ENCODE measurements at regions not wholly inside any gene's neighbourhood (a gene's known extent, or its start where the extent isn't known, plus 50 kb on each side); places are given as distances from the start of the nearest gene placed in this dataset. TPM values are rescaled to one million over a fixed set of nuclear protein-coding genes. Genes with fewer than 3 reads are reported as not detected.

DNA sequence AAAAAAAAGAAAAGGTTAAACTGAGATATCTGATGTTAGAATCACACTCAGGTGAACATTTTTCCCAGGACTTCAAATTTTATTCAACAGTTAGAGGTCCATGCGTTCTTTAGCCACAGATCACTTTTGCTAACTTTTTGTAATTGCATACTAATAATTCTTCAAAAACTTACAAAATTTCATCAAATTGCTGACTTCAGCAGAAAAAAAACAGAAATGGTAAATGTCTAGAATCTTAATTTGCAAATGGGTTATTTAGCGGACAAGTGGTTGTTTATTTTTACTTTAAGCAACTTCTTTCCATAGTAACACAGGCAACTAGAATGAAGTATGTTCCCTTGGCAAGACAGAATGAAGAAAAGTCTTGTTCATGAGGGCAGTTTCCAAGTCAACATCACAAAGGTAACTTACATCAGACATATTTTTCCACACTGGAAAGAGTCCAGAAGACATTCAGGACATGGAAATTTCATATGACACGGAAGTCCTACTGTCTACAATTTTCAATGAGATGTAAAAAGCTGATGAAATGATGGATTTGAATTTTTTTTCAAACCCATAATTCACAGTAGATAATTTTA lies 62.5 kb upstream of the SOX5 start:
- H2AFZ ChIP-seq (ENCODE audit: low read length) = no peak overlapping the region
- no peak for FAIRE-seq
- no peak for TF ChIP-seq MEIS2 (CRISPR knock-in tag; IDR thresholded peaks at IDR 0.05)
- peak; percentile 97 to 99 for TF ChIP-seq MAFK (conservative IDR thresholded peaks at IDR 0.05 in 1 of 2, IDR thresholded peaks at IDR 0.05 in 1 of 2; ENCODE audit: low read length in 2 of 2)
- TF ChIP-seq MAFF (IDR thresholded peaks at IDR 0.05; ENCODE audit: low read depth, low read length) = peak; percentile 98

DNA sequence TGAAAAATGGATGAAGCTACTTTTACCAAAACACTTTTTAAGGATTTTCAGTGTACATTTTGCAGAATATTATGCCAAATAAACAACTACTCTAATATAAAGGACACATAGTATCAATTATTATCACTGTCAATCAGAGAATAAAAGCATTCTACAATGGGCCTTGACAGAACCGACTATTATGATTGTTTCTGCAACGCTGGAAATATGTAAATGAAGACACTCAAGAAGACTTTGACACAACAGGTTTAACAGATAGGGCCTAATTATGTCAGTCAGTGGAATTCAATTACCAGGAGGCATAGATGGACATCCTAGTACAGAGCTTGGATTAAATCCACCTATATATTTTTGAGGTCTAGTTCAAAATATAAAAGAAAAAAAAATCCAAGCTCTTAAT lies 58.7 kb upstream of the SOX5 start:
- H3K9ac ChIP-seq (ENCODE audit: insufficient read depth, low read depth, low read length) = no peak overlapping the region
- no peaks in the 10 kb centered on the region for H3K9me3 ChIP-seq (ENCODE audit: low read length)
- H2AFZ ChIP-seq (ENCODE audit: low read length) = no peak overlapping the region
- in situ Hi-C loops (cut with HindIII; ENCODE audit: extremely low pct_ligation_motif_present, low pct_unique_long_range_greater_than_20kb) (loop anchor here (25.0 kb wide), 1 partner anchor 554 kb away; no protein-coding TSS in a partner anchor), intact Hi-C loops (cut with micrococcal nuclease; ENCODE audit: unreplicated experiment) (no loop called here)
- TF ChIP-seq ZNF232 (CRISPR knock-in tag; IDR thresholded peaks at IDR 0.05; ENCODE audit: borderline replicate concordance) = no peak
- 0 out of 5 replicates have a peak, but pooled peaks cover 0 to 1% of the 10 kb centered on the region in 2 experiments for H3K36me3 ChIP-seq (replicated peaks in 1 of 2; ENCODE audit: control insufficient read depth in 1 of 2, insufficient read depth in 2 of 2, low read length in 2 of 2)
- no peaks in the 10 kb centered on the region for H3K27me3 ChIP-seq (ENCODE audit: control insufficient read depth in 1 of 2, insufficient read depth in 2 of 2, low read length in 2 of 2)
- H3K27ac ChIP-seq (ENCODE audit: extremely low read length, insufficient read depth, low read length) = no peak overlapping the region
- H3K4me2 ChIP-seq (ENCODE audit: low read depth, low read length) = no peak overlapping the region
- BruUV-seq (replicated peaks) = no TSS peak
- FAIRE-seq = no peak
- POLR2A ChIA-PET = no interaction called here
- H4K20me1 ChIP-seq (ENCODE audit: insufficient read depth, low read length) = no peaks in the 10 kb centered on the region
- peaks cover 5% of the 10 kb centered on the region; the same call in 1 of the 2 replicates for H3K4me1 ChIP-seq (ENCODE audit: insufficient read depth, low read length)
- WGBS (ENCODE audit: low lambda C conversion rate) = 93% methylated on average over 2 of the region's 2 CpGs
- no peak for ATAC-seq
- no peak for DNase-seq (ENCODE audit: low spot score)
- CTCF ChIA-PET (ENCODE audit: low intra/inter-chr PET ratio, low total read pairs) = no interaction called here
- H3K4me3 ChIP-seq (replicated peaks in 1 of 3; ENCODE audit: insufficient read depth in 1 of 3, low read depth in 2 of 3, low read length in 3 of 3) = no peak overlapping the region
- H3K79me2 ChIP-seq (ENCODE audit: insufficient read depth, low read length) = peaks cover 6% of the 10 kb centered on the region

More for the DNA sequence above, 62.5 kb upstream of the SOX5 start:
- Histone ChIP-seq H3K79me2 (ENCODE audit: insufficient read depth, low read length) (peaks cover 31% of the 10 kb centered on the region), H3K4me2 (ENCODE audit: low read depth, low read length) (no peak overlapping the region), H3K4me1 (ENCODE audit: insufficient read depth, low read length) (peaks cover 35% of the 10 kb centered on the region), H3K27ac (ENCODE audit: extremely low read length, insufficient read depth, low read length) (no peak overlapping the region), H3K4me3 (replicated peaks in 1 of 3; ENCODE audit: insufficient read depth in 1 of 3, low read depth in 2 of 3, low read length in 3 of 3) (no peak overlapping the region), H3K9me3 (ENCODE audit: low read length) (no peaks in the 10 kb centered on the region), H4K20me1 (ENCODE audit: insufficient read depth, low read length) (no peaks in the 10 kb centered on the region), H3K27me3 (ENCODE audit: control insufficient read depth in 1 of 2, insufficient read depth in 2 of 2, low read length in 2 of 2) (no peaks in the 10 kb centered on the region), H3K36me3 (replicated peaks in 1 of 2; ENCODE audit: control insufficient read depth in 1 of 2, insufficient read depth in 2 of 2, low read length in 2 of 2) (0 out of 5 replicates have a peak, but pooled peaks cover 0 to 1% of the 10 kb centered on the region in 2 experiments), H3K9ac (ENCODE audit: insufficient read depth, low read depth, low read length) (no peak overlapping the region)
- intact Hi-C loops (cut with micrococcal nuclease; ENCODE audit: unreplicated experiment) = loop anchor here (1.0 kb wide), 2 partner anchors 258 to 767 kb away; no protein-coding TSS in a partner anchor
- no TSS peak for BruUV-seq (replicated peaks)
- ATAC-seq (no peak), DNase-seq (ENCODE audit: low spot score) (no peak)
- over 99% methylated on average over 3 of the region's 3 CpGs for WGBS (ENCODE audit: low lambda C conversion rate)
- CTCF ChIA-PET (ENCODE audit: low intra/inter-chr PET ratio, low total read pairs) = interaction anchor here (0.7 kb wide), 1 partner anchor 585 kb away, joined by 3 read pairs; no protein-coding TSS in a partner anchor
- POLR2A ChIA-PET = no interaction called here
- in situ Hi-C loops (cut with HindIII; ENCODE audit: extremely low pct_ligation_motif_present, low pct_unique_long_range_greater_than_20kb) = loop anchor here (25.0 kb wide), 1 partner anchor 550 kb away; no protein-coding TSS in a partner anchor

MicroRNAs in the stretch of these regions (microRNA counts, 767-probe panel; counts per million panel counts)
- not detected for microRNA hsa-miR-920

Small RNAs in the stretch of these regions (microRNA-seq; reads per million reads assigned to microRNA genes)
- gene MIR920 = not detected

Small RNAs in the stretch of these regions (small RNA-seq; reads per million reads assigned to genes)
- 0 reads per million in 3 experiments for gene MIR920 (ENCODE audit: insufficient read depth in 2 of 3, insufficient read length in 3 of 3, low read depth in 2 of 3, low replicate concordance in 1 of 3)
- 0 reads per million in 3 experiments for gene RN7SL38P (ENCODE audit: insufficient read depth in 2 of 3, insufficient read length in 3 of 3, low read depth in 2 of 3, low replicate concordance in 1 of 3)

Measured in HepG2 (cell line).